Neural crest cell (in vitro differentiated cells): ENCODE measurements at regions not wholly inside any gene's neighbourhood (a gene's known extent, or its start where the extent isn't known, plus 50 kb on each side); places are given as distances from the start of the nearest gene placed in this dataset.

Experiments used
- DNase-seq: peaks from one replicate; pipeline ENCODE4 v3.0.0; 2021; ENCODE audit warnings: low read depth, mixed read lengths, low spot score
- H3K27ac Mint-ChIP-seq: one replicate; pipeline ENCODE4 v1.8.0; 2021; ENCODE audit warnings: mild to moderate bottlenecking, mixed read lengths; ENCODE audit not compliant: unreplicated experiment
- H3K27me3 Mint-ChIP-seq: 2 replicates; pipeline ENCODE4 v1.8.0; 2021; ENCODE audit warnings: low read depth, mild to moderate bottlenecking, mixed read lengths
- H3K36me3 Mint-ChIP-seq: 2 replicates; pipeline ENCODE4 v1.8.0; 2021; ENCODE audit warnings: low read depth, mild to moderate bottlenecking, mixed read lengths
- H3K4me1 Mint-ChIP-seq: 2 replicates; pipeline ENCODE4 v1.8.0; 2021; ENCODE audit warnings: mixed read lengths
- H3K4me3 Mint-ChIP-seq: one replicate; pipeline ENCODE4 v1.8.0; 2021; ENCODE audit warnings: mild to moderate bottlenecking, mixed read lengths
- H3K9me3 Mint-ChIP-seq: 2 replicates; pipeline ENCODE4 v1.8.0; 2021; ENCODE audit warnings: mixed read lengths
- TF ChIP-seq, protein P1 (sequence below): fragments of 200-600 bp; sonication (generic); conservative IDR thresholded peaks from 2 replicates; pipeline ENCODE4 v1.5.0; 2021; ENCODE audit warnings: antibody characterized with exemption, mild to moderate bottlenecking

GRCh38 chr16:85173146-85173980, 61.1 kb upstream of the CIBAR2 start:
- Mint-ChIP-seq H3K27me3 (peaks cover 57% of the 10 kb centered on the region), H3K4me1 (peaks cover 49% of the 10 kb centered on the region), H3K27ac (no peak overlapping the region), H3K9me3 (no peaks in the 10 kb centered on the region), H3K4me3 (peak overlapping the region; percentile 86), H3K36me3 (no peaks in the 10 kb centered on the region)
- TF ChIP-seq, protein P1, sequence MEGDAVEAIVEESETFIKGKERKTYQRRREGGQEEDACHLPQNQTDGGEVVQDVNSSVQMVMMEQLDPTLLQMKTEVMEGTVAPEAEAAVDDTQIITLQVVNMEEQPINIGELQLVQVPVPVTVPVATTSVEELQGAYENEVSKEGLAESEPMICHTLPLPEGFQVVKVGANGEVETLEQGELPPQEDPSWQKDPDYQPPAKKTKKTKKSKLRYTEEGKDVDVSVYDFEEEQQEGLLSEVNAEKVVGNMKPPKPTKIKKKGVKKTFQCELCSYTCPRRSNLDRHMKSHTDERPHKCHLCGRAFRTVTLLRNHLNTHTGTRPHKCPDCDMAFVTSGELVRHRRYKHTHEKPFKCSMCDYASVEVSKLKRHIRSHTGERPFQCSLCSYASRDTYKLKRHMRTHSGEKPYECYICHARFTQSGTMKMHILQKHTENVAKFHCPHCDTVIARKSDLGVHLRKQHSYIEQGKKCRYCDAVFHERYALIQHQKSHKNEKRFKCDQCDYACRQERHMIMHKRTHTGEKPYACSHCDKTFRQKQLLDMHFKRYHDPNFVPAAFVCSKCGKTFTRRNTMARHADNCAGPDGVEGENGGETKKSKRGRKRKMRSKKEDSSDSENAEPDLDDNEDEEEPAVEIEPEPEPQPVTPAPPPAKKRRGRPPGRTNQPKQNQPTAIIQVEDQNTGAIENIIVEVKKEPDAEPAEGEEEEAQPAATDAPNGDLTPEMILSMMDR = no peak
- DNase-seq = no peak

GRCh38 chr16:85173981-85174751, 61.9 kb upstream of the CIBAR2 start:
- H3K36me3 Mint-ChIP-seq = no peaks in the 10 kb centered on the region
- H3K27me3 Mint-ChIP-seq = peaks cover 54% of the 10 kb centered on the region
- no peaks in the 10 kb centered on the region for H3K9me3 Mint-ChIP-seq
- peaks cover 50% of the 10 kb centered on the region for H3K4me1 Mint-ChIP-seq
- no peak for DNase-seq
- no peak overlapping the region for H3K27ac Mint-ChIP-seq
- TF ChIP-seq, protein P1 = no peak
- H3K4me3 Mint-ChIP-seq = peak overlapping the region; percentile 86

- TF ChIP-seq, protein P1 = no peak
- Mint-ChIP-seq H3K4me1 (peaks cover 53% of the 10 kb centered on the region), H3K36me3 (no peaks in the 10 kb centered on the region), H3K9me3 (no peaks in the 10 kb centered on the region), H3K4me3 (no peak overlapping the region), H3K27me3 (peaks cover 54% of the 10 kb centered on the region), H3K27ac (no peak overlapping the region)
- no peak for DNase-seq
Observed at GRCh38 chr16:85174871-85175723, 62.8 kb upstream of the CIBAR2 start.

- Mint-ChIP-seq H3K36me3 (no peaks in the 10 kb centered on the region), H3K4me3 (peak overlapping the region; percentile 60), H3K27me3 (peaks cover 47% of the 10 kb centered on the region), H3K4me1 (peaks cover 53% of the 10 kb centered on the region), H3K9me3 (no peaks in the 10 kb centered on the region), H3K27ac (no peak overlapping the region)
- TF ChIP-seq, protein P1 = no peak
- no peak for DNase-seq
Observed at GRCh38 chr16:85175724-85176233, 63.5 kb upstream of the CIBAR2 start.
